GM03348 (cell line): ENCODE measurements at regions not wholly inside any gene's neighbourhood (a gene's known extent, or its start where the extent isn't known, plus 50 kb on each side); places are given as distances from the start of the nearest gene placed in this dataset.
"Not testable (repeated sequence)": the region's sequence is repeated elsewhere in the genome, so short reads cannot be mapped to it uniquely, and the experiment has no call there.

Experiments used
- DNase-seq: peaks from one replicate; pipeline ENCODE4 v3.0.0; 2012; ENCODE audit warnings: low spot score

- no peak for DNase-seq
Observed at GRCh38 chr10:124164264-124164663, 70.9 kb upstream of the CHST15 start.

GRCh38 chr10:124162774-124163354, 69.5 kb upstream of the CHST15 start:
- no peak for DNase-seq

GRCh38 chr10:124162136-124162535, 68.7 kb upstream of the CHST15 start:
- no peak for DNase-seq

GRCh38 chr10:124161601-124162000, 68.2 kb upstream of the CHST15 start:
- DNase-seq: no peak

- DNase-seq: no peak
Observed at GRCh38 chr10:124160943-124161582, 67.7 kb upstream of the CHST15 start.

- no peak for DNase-seq
Observed at GRCh38 chr10:124160176-124160575, 66.8 kb upstream of the CHST15 start.

GRCh38 chr10:124159153-124159552, 65.8 kb upstream of the CHST15 start:
- no peak for DNase-seq

- DNase-seq: no peak
Observed at GRCh38 chr10:124158592-124158991, 65.2 kb upstream of the CHST15 start.

GRCh38 chr10:124157271-124157681, 63.9 kb upstream of the CHST15 start:
- no peak for DNase-seq

GRCh38 chr10:124156524-124157260, 63.3 kb upstream of the CHST15 start:
- DNase-seq: no peak

GRCh38 chr10:124155781-124156435, 62.5 kb upstream of the CHST15 start:
- DNase-seq: no peak

- DNase-seq: peak; percentile 65
Observed at GRCh38 chr10:124153023-124153826, 59.8 kb upstream of the CHST15 start.

GRCh38 chr10:124152139-124153022, 59.0 kb upstream of the CHST15 start:
- DNase-seq: peak; percentile 78

GRCh38 chr10:124151466-124152095, 58.2 kb upstream of the CHST15 start:
- DNase-seq: no peak

GRCh38 chr10:124150807-124151417, 57.5 kb upstream of the CHST15 start:
- DNase-seq: no peak

GRCh38 chr10:124150189-124150806, 56.9 kb upstream of the CHST15 start:
- DNase-seq: no peak

GRCh38 chr10:124149189-124150042, 56.0 kb upstream of the CHST15 start:
- DNase-seq: no peak

- not testable (repeated sequence) for DNase-seq
Observed at GRCh38 chr10:124148509-124149188, 55.3 kb upstream of the CHST15 start.
